SKM-1 (cell line): ENCODE measurements at regions not wholly inside any gene's neighbourhood (a gene's known extent, or its start where the extent isn't known, plus 50 kb on each side); places are given as distances from the start of the nearest gene placed in this dataset.
A peak's percentile ranks its signal among the peaks of the same experiment; 100 is the strongest.
"Not testable (repeated sequence)": the region's sequence is repeated elsewhere in the genome, so short reads cannot be mapped to it uniquely, and the experiment has no call there.

Source experiments
- DNase-seq: peaks from one replicate; lab custom pipeline; 2025; ENCODE audit not compliant: unreplicated experiment; lab: John Stamatoyannopoulos, UW

GRCh38 chr5:7207979-7208378 is 188.0 kb upstream of the ADCY2 start:
- DNase-seq, result no peak

GRCh38 chr5:7208938-7209337 is 187.0 kb upstream of the ADCY2 start:
- no peak for DNase-seq

- no peak for DNase-seq
These were observed 186.3 kb upstream of the ADCY2 start for GRCh38 chr5:7209658-7210057.

- DNase-seq, result no peak
These were observed 185.4 kb upstream of the ADCY2 start for GRCh38 chr5:7210549-7210948.

GRCh38 chr5:7213525-7213924 is 182.4 kb upstream of the ADCY2 start:
- DNase-seq, result no peak

GRCh38 chr5:7214906-7215416 is 181.0 kb upstream of the ADCY2 start:
- DNase-seq, result no peak

- DNase-seq, result no peak
These were observed 177.8 kb upstream of the ADCY2 start for GRCh38 chr5:7218141-7218540.

GRCh38 chr5:7220156-7220555 is 175.8 kb upstream of the ADCY2 start:
- no peak for DNase-seq

- DNase-seq, result no peak
These were observed 174.9 kb upstream of the ADCY2 start for GRCh38 chr5:7221041-7221440.

GRCh38 chr5:7225826-7226225 is 170.1 kb upstream of the ADCY2 start:
- DNase-seq, result no peak

- no peak for DNase-seq
These were observed 153.7 kb upstream of the ADCY2 start for GRCh38 chr5:7242118-7242710.

- no peak for DNase-seq
These were observed 151.7 kb upstream of the ADCY2 start for GRCh38 chr5:7244208-7244607.

GRCh38 chr5:7245121-7245651 is 150.8 kb upstream of the ADCY2 start:
- DNase-seq, result no peak

- DNase-seq, result no peak
These were observed 149.7 kb upstream of the ADCY2 start for GRCh38 chr5:7246287-7246686.

- no peak for DNase-seq
These were observed 145.9 kb upstream of the ADCY2 start for GRCh38 chr5:7250004-7250403.

- DNase-seq, result peak; percentile 31
These were observed 145.3 kb upstream of the ADCY2 start for GRCh38 chr5:7250611-7251010.

- peak; percentile 64 for DNase-seq
These were observed 144.8 kb upstream of the ADCY2 start for GRCh38 chr5:7251132-7251531.

GRCh38 chr5:7261049-7261448 is 134.9 kb upstream of the ADCY2 start:
- DNase-seq, result no peak

- DNase-seq, result no peak
These were observed 134.0 kb upstream of the ADCY2 start for GRCh38 chr5:7261900-7262299.

GRCh38 chr5:7263398-7264015 is 132.4 kb upstream of the ADCY2 start:
- DNase-seq, result not testable (repeated sequence)

GRCh38 chr5:7265776-7266175 is 130.2 kb upstream of the ADCY2 start:
- not testable (repeated sequence) for DNase-seq

- not testable (repeated sequence) for DNase-seq
These were observed 127.2 kb upstream of the ADCY2 start for GRCh38 chr5:7268722-7269121.
